Hepatocyte (in vitro differentiated cells): ENCODE measurements at regions not wholly inside any gene's neighbourhood (a gene's known extent, or its start where the extent isn't known, plus 50 kb on each side); places are given as distances from the start of the nearest gene placed in this dataset.

Experiments used
- DNase-seq: peaks from one replicate; pipeline ENCODE4 v3.0.0-alpha.2; 2016; ENCODE audit warnings: low spot score
- H2AFZ ChIP-seq: fragments of 200-600 bp; sonication (generic); 2 replicates; pipeline ENCODE4 v1.6.0; 2016; ENCODE audit warnings: antibody characterized with exemption, mild to moderate bottlenecking
- H3K27ac ChIP-seq: fragments of 200-600 bp; sonication (generic); 2 replicates; pipeline ENCODE4 v1.5.1; 2016; ENCODE audit warnings: mild to moderate bottlenecking
- H3K27me3 ChIP-seq: fragments of 200-600 bp; sonication (generic); 2 replicates; pipeline ENCODE4 v1.6.1; 2016
- H3K36me3 ChIP-seq: fragments of 200-600 bp; sonication (generic); replicated peaks from 2 replicates; pipeline ENCODE4 v1.5.1; 2016; ENCODE audit warnings: low read depth; ENCODE audit not compliant: insufficient read depth
- H3K4me1 ChIP-seq: fragments of 200-600 bp; sonication (generic); 2 replicates; pipeline ENCODE4 v1.5.1; 2016; ENCODE audit warnings: mild to moderate bottlenecking, moderate library complexity; ENCODE audit not compliant: insufficient read depth
- H3K4me2 ChIP-seq: fragments of 200-600 bp; sonication (generic); 2 replicates; pipeline ENCODE4 v1.6.0; 2016
- H3K4me3 ChIP-seq: fragments of 200-600 bp; sonication (generic); 2 replicates; pipeline ENCODE4 v1.5.1; 2016; ENCODE audit warnings: mild to moderate bottlenecking
- H3K79me2 ChIP-seq: fragments of 200-600 bp; sonication (generic); 2 replicates; pipeline ENCODE4 v1.6.0; 2017; ENCODE audit warnings: mild to moderate bottlenecking
- H3K9me2 ChIP-seq: fragments of 200-600 bp; sonication (generic); replicated peaks from 2 replicates; pipeline ENCODE4 v1.6.0; 2017; ENCODE audit warnings: mild to moderate bottlenecking; ENCODE audit not compliant: insufficient read depth
- H3K9me3 ChIP-seq: fragments of 200-600 bp; sonication (generic); 2 replicates; pipeline ENCODE4 v1.5.1; 2016; ENCODE audit warnings: low read depth, mild to moderate bottlenecking
- H4K20me1 ChIP-seq: fragments of 200-600 bp; sonication (generic); 2 replicates; pipeline ENCODE4 v1.6.0; 2016; ENCODE audit warnings: mild to moderate bottlenecking; ENCODE audit not compliant: insufficient read depth, poor library complexity, severe bottlenecking
- EZH2 ChIP-seq: fragments of 200-600 bp; sonication (generic); IDR thresholded peaks from 2 replicates; pipeline ENCODE4 v1.6.1; 2016; ENCODE audit warnings: antibody characterized with exemption, mild to moderate bottlenecking, borderline replicate concordance
- EZH2phosphoT487 ChIP-seq: fragments of 200-600 bp; sonication (generic); IDR thresholded peaks from one replicate; pipeline ENCODE4 v1.6.1; 2018; ENCODE audit warnings: antibody characterized with exemption, mild to moderate bottlenecking, low read depth, moderate library complexity; ENCODE audit not compliant: unreplicated experiment, severe bottlenecking
- WGBS: methylation state at CpG from one replicate; pipeline ENCODE4 v1.1.6; 2016; ENCODE audit warnings: low lambda C conversion rate; ENCODE audit errors: missing lambda C conversion rate; 5-methylcytosine and 5-hydroxymethylcytosine counted together
- TF ChIP-seq, protein P1 (sequence below): fragments of 200-600 bp; sonication (generic); IDR thresholded peaks from 2 replicates; pipeline ENCODE4 v1.5.1; 2016; ENCODE audit warnings: antibody characterized with exemption, mild to moderate bottlenecking; ENCODE audit not compliant: poor library complexity

DNA sequence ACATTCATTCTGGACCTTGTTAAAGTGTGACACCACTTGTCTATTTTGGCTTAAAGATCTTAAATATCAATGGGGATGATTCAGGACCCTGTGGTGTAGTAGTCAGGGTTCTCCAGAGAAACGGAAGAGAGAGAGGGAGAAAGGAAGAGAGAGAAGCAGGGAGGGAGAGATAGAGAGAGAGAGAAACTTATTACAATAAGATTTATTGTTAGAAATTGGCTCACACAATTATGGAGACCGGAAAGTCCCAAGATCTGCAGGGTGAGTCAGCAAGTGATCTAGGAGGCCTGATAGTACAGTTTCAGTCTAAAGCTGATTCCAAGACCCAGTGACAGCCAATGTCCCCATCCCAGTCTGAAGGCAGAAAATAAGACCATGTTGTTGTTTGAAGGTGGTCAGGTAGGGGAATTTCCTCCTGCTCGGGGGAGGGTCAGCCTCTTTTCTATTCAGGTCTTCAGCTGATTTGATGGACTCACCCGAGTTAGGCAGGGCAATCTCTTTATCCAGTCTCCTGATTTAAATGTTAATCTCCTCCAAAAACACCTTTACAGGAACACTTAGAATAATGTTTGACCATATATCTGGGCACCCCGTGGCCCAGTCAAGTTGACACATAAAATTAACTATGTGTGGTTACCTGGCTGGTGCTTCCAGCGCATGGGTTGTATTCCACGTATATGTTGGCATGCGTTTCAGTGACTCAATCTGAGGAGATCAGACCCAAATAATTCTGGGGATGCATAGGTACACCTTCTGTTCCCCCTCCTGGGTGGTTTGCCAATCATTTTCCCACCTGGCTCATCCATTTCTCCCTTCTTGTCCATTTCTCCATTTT lies 1350.5 kb downstream of the TBC1D22A start:
- no peaks in the 10 kb centered on the region for H3K4me1 ChIP-seq
- no peaks in the 10 kb centered on the region for H3K9me2 ChIP-seq
- no peaks in the 10 kb centered on the region for H3K36me3 ChIP-seq
- no peak for DNase-seq
- no peaks in the 10 kb centered on the region for H3K27me3 ChIP-seq
- H4K20me1 ChIP-seq = no peaks in the 10 kb centered on the region
- H3K27ac ChIP-seq = no peak overlapping the region
- H3K79me2 ChIP-seq = no peaks in the 10 kb centered on the region
- H3K4me2 ChIP-seq = no peak overlapping the region
- 80% methylated on average over 8 of the region's 8 CpGs for WGBS
- no peaks in the 10 kb centered on the region for H3K9me3 ChIP-seq
- no peak overlapping the region for H3K4me3 ChIP-seq
- H2AFZ ChIP-seq = no peak overlapping the region
- TF ChIP-seq, protein P1, sequence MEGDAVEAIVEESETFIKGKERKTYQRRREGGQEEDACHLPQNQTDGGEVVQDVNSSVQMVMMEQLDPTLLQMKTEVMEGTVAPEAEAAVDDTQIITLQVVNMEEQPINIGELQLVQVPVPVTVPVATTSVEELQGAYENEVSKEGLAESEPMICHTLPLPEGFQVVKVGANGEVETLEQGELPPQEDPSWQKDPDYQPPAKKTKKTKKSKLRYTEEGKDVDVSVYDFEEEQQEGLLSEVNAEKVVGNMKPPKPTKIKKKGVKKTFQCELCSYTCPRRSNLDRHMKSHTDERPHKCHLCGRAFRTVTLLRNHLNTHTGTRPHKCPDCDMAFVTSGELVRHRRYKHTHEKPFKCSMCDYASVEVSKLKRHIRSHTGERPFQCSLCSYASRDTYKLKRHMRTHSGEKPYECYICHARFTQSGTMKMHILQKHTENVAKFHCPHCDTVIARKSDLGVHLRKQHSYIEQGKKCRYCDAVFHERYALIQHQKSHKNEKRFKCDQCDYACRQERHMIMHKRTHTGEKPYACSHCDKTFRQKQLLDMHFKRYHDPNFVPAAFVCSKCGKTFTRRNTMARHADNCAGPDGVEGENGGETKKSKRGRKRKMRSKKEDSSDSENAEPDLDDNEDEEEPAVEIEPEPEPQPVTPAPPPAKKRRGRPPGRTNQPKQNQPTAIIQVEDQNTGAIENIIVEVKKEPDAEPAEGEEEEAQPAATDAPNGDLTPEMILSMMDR = no peak
- TF ChIP-seq EZH2phosphoT487 (no peak), EZH2 (no peak)

DNA sequence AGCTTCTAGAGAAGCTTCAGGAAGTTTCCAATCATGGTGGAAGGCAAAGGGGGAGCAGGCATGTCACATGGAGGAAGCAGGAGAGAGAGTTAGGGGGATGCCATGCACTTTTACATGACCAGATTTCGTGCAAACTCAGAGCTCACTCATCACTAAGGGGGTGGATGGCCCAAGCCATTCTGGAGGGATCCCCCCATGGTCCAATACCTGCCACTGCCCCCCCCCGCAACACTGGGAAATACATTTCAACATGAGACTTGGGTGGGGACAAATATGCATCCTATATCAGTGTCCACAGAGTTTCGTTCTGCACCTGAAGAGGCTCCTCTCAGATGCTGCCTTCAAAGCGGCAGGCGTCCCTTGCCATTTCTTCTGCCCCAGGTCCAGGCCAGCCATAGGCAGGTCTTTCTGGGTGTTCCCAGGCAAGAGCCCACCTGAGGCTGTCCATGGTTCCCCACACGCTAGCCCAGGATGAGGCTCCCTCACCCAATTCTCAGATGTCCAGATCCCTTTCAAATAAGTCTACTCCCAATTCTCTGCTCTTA lies 1344.3 kb downstream of the TBC1D22A start:
- WGBS = 83% methylated on average over 6 of the region's 6 CpGs
- no peak overlapping the region for H3K4me3 ChIP-seq
- H3K36me3 ChIP-seq = no peaks in the 10 kb centered on the region
- no peak overlapping the region for H3K4me2 ChIP-seq
- H3K27me3 ChIP-seq = peaks cover 6% of the 10 kb centered on the region
- DNase-seq = no peak
- no peaks in the 10 kb centered on the region for H4K20me1 ChIP-seq
- H3K9me3 ChIP-seq = no peaks in the 10 kb centered on the region
- no peaks in the 10 kb centered on the region for H3K9me2 ChIP-seq
- no peaks in the 10 kb centered on the region for H3K4me1 ChIP-seq
- H3K79me2 ChIP-seq = no peaks in the 10 kb centered on the region
- TF ChIP-seq, protein P1 = no peak
- no peak for TF ChIP-seq EZH2
- no peak for TF ChIP-seq EZH2phosphoT487
- H3K27ac ChIP-seq = no peak overlapping the region
- no peak overlapping the region for H2AFZ ChIP-seq

DNA sequence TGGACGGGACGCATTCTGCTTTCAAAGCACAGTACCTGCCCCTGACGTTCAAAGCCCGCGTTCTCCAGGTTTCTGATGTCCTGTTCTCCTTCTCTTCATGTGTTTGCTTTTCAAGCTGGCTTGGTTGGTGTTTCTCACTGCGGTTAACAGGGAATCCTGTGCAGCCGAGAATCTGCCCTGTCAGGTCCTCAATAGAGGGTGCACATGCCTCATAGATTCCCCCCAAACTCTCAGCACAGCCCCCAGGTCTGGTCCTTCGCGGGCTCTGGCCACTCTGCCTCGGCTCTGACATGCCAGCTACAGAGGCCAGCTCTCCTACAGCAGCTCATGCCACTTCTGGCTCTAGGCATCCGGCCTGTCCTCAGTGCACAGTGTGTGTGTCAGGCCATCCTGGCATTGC lies 1343.8 kb downstream of the TBC1D22A start:
- 81% methylated on average over 11 of the region's 11 CpGs for WGBS

More for the DNA sequence above, 1343.8 kb downstream of the TBC1D22A start:
- Histone ChIP-seq H2AFZ (no peak overlapping the region), H3K36me3 (no peaks in the 10 kb centered on the region), H3K4me3 (no peak overlapping the region), H3K79me2 (no peaks in the 10 kb centered on the region), H3K9me3 (no peaks in the 10 kb centered on the region), H3K4me1 (no peaks in the 10 kb centered on the region), H3K27me3 (peaks cover 6% of the 10 kb centered on the region), H3K27ac (no peak overlapping the region), H3K4me2 (no peak overlapping the region), H4K20me1 (no peaks in the 10 kb centered on the region), H3K9me2 (no peaks in the 10 kb centered on the region)
- no peak for DNase-seq
- TF ChIP-seq, protein P1 = no peak
- TF ChIP-seq EZH2 (no peak), EZH2phosphoT487 (no peak)
